CD4-positive, alpha-beta T cell treated with Interleukin-21 for 1 hour (primary cell): ENCODE measurements at regions not wholly inside any gene's neighbourhood (a gene's known extent, or its start where the extent isn't known, plus 50 kb on each side); places are given as distances from the start of the nearest gene placed in this dataset.
A peak's percentile ranks its signal among the peaks of the same experiment; 100 is the strongest.
"Not testable (repeated sequence)": the region's sequence is repeated elsewhere in the genome, so short reads cannot be mapped to it uniquely, and the experiment has no call there.

Experiments used
- DNase-seq: peaks from one replicate; pipeline ENCODE4 v3.0.0-alpha.2; 2020

DNA sequence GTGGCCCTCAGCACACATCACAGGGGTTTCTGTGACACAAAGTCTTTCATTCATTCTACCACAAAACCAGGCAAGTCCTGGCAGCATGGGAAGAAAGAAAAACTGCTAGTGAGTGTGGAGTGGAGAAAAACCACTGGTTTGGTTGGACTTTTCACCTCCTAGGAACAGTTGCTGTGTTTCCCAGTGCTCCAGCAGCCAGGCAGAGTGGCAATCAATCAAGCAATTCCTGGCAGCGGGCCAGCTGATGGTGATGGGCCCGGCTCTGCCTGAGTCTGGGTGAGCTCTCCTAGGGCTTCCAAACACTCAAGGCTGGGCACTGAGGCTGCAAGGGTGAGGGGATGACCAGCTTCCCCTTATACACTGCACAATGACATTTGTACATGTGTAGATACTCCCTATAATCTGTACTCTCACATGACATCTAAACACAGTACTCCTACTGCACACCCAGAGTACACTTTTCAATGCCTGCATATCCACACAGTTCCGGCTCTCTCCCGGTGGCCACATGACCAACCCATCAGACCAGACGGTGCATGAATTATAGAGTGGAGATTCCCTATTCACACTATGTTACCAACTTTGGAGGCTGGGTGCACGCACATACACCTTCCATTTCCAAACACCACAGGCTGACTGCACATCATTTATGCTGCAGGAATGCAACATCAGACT, 156.6 kb downstream of the UNC5CL start:
- DNase-seq: no peak

DNA sequence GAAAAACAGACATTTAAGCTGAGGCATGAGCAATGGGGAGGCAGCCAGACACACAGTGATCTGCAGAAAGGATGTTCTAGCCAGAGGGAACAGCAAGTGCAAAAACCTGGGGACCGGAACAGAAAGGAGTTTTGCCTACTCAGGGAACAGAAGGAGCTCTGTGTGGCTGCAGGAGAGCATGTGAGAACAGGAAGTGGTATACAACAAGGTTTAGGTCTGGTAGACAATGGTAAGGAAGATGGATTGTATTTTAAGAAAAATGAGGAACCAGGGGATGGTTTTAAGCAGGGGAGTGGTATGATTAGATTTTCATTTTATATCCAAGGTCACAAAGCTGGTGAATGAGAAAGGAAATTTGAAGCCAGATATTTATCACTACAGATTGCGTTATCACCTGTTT, 157.5 kb downstream of the UNC5CL start:
- no peak for DNase-seq

DNA sequence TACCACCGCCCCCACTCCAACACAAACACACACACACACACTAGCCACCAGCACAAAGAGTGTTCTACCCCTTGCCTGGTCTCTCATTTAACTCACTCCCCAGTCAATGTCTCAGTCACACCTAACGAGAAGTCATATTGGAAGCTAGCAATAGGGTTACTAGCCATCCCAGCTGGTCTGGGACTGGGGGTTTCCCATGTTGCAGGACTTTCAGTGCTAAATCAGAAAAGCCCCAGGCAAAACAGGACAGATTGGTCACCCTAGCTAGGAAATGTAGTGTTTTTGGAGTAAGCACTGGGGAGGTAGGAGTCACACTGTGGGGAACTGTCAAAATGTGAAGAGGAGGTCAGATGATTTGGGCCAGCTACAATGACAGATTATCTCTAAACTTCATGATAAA, 158.1 kb downstream of the UNC5CL start:
- DNase-seq: no peak

DNA sequence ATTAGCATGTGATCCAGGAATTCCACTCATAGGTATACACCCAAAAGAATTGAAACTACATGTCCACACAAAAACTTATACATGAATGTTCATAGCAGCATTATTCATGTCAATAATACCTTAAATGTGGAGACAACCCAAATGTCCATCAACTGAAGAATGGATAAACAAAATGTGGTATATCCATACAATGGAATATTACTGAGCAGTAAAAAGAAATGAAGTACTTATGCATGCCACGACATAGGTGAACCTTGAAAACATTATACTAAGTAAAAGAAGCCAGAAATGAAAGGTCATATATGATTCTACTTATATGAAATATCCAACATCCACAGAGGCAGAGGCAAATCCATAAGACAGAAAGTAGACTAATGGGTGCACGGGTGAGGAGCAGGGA, 159.9 kb downstream of the UNC5CL start:
- no peak for DNase-seq

DNA sequence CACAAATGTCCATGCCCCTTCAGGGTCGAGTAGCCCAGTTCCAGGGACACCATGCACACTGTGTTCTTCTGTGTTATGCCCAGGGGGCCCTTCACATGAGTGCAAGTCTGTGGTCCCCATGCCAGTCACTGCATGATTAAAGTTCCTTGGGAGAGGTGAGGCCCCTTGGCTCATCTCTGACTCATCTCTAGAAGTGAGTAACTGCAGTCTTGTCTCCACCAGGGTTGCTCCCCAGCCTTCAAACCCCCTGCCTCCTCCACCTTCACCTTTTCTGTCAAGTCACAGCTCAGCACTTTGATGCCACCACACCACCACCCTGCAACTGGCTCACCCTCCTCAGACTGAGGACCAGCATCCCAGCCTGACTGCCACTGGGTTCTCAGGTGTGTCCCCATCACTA, 161.7 kb downstream of the UNC5CL start:
- DNase-seq: no peak

DNA sequence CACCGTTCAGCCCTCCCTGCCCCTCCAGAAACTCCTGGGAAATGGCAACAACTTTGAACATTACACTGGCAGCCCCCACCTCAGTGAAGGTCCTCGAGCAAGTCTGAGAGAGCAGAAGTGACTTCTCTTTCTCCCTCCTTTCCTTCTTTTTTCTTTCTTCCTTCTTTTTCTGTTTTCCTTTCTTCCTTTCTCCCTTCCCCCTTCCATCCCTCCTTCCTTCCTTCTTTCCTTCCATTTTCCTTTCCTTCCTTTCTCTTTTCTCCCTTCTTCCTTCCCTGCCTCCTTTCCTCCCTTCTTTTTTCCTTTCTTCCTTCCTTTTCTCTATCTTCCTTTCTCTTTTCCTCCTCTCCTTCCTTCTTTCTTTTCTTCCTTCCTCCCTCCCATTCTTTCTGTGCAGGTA, 162.7 kb downstream of the UNC5CL start:
- no peak for DNase-seq

DNA sequence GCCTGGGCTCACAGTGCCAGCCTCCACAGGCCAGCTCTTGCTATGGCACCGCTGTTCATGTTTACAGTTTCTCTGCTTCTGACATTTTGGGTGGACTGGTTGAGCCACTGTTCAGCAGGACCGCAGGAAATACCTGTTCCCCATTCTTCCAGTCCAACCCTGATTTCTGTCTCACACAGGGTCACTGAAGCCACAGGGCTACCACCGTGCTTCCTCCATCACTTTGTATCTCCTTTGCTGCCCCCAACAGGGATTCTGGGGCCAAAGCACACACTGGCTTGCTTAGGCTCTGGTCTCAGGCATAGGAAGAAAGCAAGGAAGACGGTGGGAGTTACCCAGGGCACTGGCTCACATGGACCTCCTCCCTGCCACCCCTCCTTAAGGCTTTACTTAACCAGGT, 164.5 kb downstream of the UNC5CL start:
- no peak for DNase-seq

DNA sequence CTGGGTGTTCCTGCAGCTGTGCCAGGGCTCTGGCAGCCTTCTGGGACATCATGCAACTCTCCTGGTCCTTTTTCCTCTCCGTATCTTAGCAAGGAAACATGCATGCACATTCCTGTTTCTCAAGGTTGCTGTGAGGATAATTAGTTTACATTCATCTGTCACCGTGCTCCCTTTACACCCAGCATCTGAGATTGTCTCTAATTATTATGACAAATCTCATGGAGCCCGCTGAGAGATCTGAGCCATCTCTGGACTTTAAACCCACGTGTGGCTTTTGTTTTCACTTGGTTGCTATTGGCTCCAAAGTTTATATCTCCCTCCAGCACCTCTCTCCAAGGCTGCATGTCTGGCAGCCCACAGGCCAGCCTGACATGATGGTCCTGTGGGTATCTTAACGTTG, 167.6 kb downstream of the UNC5CL start:
- no peak for DNase-seq

DNA sequence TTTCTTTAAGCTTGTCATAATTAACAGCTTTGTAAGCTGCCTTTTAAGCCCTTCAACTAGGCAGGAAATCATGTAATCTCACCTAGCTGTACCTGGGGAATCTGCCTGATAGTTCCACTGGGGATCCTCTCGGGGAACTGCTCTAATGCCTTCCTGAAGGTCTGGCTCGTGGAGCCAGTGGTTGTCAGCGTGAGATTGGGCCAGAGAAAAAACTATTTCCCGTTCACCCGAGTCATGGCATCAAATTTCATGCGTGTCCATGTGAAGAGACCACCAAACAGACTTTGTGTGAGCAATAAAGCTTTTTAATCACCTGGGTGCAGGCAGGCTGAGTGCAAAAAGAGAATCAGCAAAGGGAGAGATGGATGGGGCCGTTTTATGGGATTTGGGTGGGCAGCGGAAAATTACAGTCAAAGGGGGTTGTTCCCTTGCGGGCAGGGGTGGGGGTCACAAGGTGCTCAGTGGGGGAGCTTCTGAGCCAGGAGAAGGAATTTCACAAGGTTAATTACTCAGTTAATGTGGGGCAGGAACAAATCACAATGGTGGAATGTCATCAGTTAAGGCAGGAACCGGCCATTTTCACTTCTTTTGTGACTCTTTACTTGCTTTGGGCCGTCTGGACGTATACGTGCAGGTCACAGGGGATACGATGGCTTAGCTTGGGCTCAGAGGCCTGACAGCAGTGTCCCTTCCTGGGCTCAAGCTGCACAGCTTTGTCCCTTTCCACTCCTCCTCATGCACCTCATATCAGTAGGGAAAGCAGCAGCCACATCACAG, 170.7 kb downstream of the UNC5CL start:
- DNase-seq: not testable (repeated sequence)

DNA sequence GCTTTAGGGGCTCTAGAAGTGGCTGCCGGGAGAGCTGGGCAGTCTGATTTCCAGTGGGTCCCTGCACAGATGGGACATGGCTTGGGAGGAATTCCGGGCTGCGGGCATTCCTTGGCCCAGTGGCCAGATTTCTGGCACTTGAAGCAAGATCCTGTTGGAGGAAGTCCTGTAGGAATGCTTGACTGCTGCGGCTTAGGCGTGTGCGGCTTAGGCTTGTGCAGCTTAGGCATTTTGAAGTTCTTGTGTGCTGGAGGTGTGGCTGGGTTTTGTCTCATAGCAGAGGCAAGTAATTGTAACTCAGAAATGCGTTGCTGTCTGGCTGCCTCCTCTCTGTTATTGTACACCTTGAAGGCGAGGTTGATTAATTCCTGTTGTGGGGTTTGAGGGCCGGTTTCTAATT, 171.5 kb downstream of the UNC5CL start:
- not testable (repeated sequence) for DNase-seq

DNA sequence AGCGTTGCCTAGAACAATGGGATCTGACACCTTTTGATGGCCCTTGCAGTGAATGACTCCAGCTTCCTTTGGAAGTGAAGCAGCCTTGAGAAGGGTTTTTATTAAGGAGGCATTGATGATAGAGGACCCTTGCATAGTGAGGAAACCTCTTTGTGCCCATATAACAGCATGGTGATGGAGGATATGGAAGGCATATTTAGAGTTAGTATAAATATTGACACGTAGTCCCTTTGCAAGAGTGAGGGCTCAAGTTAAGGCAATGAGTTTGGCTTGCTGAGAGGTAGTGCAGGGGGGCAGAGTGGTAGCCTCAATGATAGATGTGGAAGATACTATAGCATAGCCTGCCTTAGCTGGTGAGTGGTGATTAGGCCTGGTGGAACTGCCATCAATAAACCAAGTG, 173.8 kb downstream of the UNC5CL start:
- not testable (repeated sequence) for DNase-seq

DNA sequence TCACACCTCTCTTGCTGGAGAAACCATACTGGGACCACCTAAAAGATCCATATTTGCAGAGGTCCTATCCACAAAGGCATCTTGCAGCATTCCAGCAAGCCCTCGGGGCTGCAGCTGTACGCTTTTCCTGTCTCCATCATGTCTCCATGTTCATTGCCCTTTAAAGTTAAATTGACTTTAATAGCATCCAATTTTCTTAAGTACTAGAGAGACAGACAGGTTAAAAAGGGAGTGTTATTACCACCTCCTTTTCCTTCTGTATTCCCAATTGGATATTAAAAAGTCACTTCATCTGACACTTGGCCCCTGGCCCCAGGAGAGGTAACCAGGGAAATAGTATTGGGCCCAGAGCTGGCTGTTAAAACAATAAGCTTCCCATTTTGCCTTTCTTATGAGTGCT, 178.6 kb downstream of the UNC5CL start:
- DNase-seq: no peak

DNA sequence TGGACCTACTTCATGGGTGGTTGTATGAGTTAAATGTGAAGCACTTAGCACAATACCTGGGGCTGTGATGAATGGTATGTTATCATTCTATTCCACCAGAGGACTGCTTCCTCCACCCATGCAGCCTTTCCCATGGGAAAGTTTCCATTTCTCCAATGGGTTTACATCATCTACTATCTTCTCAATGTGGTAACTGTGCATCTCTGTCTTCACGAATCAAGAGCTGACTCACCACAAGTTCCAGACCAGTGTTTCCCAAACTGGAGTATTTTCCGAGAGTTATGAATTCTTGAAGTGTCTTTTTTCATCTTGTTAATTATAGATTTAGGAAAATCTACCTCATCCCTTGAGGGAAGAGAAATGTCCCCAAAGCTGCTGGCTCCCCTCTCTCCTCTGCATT, 182.8 kb downstream of the UNC5CL start:
- no peak for DNase-seq

DNA sequence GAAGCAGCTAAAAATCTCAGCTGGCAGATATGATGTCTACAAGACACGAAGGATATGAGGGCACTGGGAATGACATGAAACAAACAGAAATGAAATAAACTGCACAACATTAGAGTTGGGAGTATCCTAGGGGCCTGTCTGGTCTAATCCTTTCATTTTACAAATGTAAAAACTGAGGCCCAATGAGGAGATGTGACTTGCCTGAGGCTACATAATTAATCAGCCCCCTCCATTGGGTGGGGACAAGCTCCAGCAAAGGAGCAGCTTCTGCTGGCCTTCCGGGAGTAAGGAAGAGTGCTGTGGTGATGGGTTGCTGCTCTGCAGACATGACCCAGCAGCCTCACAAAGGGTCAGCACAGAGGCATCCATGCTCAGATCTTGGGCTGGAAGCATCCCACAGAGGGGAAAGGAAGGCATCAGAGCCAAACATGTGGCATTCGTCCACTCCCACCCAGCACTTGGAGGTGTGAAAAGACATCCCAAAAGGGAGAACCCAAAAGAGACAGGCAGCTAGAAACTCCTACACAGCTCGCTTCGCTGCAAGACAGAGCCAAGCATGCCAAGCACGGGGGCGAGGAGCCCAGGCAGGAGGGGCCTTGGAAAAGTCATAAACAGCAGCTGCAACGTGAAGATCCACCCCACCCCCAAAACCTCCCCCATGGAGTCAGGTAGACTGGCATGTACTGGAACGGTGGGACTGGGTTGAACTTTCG, 183.7 kb downstream of the UNC5CL start:
- DNase-seq: no peak

DNA sequence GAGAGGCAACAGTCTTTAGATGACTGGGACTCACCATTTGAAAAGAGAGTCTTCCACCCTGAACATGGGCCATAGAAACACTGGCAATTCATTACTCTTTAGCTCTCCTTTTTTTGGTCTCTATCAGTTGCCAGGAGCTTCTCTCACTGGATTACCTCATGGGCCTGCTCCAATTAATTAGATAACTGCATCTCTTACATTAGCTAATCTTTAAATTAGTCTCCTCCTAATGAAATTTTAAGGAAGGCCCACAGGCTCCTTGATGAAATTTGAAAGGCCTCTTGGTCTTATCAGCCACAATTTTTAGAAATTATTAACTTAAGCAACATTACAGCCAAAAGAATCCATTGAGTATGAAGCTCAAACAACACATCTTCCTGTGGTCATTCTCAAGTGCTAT, 184.4 kb downstream of the UNC5CL start:
- DNase-seq: no peak

DNA sequence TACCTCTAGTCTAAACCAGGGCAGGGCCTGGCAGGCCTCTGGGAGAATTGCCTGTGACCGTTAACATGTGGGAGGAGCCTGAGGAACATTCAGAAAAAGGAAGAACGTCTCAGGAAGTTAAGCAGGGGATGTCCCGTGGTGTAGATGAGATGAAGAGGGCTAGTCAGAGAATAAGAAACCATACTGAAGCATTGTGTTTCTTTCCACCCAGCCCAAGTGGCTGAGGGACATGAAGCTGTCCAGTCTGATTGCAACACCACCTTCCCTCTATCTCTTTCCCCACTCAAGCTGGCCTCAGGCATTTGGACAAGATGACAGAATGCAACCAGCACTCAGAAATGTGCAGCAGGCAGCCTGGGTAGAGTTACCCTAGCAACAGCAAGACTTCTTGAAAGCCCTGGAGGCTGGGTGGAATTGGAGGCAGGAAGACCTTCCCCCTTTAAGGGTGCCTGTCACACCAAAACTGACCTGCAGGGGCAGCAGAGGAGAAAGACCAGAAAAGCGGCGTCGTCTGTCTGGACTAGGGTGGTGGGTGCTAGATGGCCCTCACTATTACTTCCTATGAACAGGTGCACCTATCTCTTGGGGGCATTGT, 186.1 kb downstream of the UNC5CL start:
- DNase-seq: no peak

DNA sequence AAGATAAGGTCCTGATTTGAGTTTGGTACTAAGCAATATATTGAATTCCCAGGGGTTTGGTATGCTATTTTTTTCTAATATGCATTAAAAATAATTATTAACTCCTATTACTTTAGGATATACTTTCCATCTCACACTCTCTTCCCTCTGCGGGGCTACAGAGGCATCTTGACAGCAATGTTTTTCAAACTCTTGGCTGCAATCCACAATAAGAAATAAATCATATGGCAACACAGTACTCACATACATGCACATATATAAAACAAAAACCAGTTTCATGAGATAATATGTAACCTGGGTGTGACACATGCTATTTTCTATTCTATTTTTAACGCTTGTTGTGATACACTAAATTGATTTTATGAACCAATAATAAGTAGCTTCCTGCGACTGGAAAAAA, 189.5 kb downstream of the UNC5CL start:
- no peak for DNase-seq

DNA sequence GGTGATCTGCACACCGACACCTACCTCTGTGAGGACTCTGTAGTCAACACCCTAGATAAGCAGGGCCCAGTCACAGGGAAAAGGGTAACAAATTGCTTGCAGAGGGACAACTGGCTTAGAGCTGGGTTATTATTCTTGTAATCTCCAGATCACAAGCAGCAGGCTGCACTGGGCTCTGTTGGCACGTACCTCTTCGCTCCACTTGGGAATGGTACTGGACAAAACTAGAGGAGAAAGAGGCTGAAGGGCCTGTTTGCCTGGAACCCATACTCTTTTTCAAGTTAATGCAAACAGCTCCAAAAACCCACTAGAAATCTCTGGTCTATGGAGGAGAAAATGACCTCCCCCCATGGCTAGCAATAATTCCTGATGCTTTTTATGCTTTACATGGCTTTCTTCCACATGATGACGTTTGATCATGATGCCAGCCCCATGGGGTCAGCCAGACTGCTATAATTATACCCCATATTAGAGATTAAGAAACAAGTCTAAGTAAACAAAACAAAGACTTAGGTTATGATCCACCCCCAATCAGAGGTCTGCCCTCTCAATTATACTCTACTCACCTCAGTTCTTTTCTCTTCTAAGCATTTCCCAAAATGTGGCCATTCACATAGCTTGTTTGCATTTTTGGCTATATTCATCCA, 190.0 kb downstream of the UNC5CL start:
- no peak for DNase-seq

DNA sequence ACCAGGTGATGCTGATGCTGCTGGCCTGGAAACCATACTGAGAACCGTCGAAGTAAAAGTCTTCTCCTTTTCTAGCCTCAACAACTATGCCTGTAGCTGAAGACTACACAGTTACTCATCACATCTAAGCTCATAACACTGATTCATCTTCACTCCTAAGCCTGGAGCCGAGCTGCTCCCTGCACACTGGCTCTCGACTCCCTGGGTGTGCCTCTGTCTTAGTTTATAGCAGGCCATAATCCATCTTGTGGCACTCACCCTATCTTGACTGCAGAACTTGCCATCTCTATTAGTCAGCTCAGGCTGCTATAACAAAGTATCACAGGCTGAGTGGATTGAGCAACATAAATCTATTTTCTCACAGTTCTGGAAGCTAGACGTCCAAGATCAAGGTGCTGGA, 191.0 kb downstream of the UNC5CL start:
- DNase-seq: no peak

DNA sequence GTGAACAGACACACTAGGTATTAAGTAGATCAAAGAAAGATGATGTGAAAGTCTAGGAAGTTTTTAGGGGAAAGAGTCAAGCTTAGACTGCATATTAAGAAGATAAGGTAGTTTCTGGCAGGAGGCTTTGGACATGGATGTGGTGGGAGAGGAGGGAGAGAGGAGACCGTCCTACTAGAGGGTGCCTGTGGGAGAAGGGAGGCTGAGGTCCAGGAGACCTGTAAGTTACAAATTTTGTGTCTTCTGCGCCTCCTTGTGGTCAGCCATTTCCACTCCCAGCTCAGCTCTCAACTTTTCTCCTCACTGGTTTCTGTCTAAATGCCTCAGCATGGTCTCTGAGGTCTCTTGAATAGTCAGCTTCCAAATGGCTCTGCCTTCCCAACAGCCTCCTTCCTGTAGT, 193.5 kb downstream of the UNC5CL start:
- DNase-seq: peak; percentile 14

DNA sequence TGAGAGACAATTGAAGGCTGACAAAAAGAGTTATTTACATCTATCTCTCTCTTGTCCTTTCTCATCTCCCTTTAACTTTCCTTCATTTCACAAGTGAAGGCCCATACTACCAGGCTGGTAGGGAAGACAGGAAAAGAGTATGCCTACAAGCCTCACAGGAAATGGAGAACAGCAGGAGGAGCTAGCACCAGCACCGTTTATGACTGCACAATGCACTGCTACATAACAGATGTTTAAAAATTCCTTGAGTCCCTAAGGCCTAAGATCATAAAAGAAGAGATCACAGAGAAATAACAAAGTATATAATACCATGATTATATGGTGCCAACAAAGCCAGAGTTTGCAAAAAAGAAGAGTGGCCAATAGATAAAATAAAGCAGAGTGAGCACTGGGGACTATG, 194.8 kb downstream of the UNC5CL start:
- DNase-seq: no peak

DNA sequence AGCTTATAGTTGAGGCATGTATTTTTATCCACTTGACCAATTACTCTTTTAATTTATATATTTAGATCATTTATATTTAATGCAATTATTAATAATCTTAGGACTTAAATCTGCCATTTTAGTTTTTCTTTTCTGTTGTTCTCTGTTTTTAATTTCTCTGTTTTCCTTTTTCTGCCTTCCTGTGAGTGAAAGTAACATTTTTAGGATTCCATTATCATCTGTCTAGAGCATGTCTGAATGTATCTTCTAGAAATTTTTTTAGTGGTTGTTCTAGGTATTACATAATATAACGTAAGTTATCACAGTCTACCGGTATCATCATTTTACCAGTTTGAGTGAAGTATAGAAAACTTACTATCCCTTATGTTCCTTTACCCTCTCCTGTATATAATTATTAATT, 197.3 kb downstream of the UNC5CL start:
- no peak for DNase-seq

DNA sequence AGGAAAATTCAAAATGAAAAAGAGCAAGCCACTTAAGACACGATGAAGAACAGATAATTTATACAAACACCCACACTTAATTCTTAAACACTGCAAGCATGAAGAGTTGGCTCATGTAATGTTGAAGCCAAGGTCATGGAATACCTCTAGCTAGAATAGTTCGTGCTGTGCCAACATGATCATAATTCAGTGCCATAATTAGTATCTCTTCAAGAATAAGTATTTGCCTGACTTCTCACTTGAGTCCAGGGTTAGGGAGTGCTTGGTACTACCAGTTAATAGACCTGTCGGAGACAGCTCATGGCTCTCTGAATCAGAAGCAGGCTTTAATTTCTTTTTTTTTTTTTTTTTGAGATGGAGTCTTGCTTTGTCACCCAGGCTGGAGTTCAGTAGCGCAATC, 206.3 kb downstream of the UNC5CL start:
- no peak for DNase-seq
